ENCODE measurements at regions not wholly inside any gene's neighbourhood (a gene's known extent, or its start where the extent isn't known, plus 50 kb on each side); places are given as distances from the start of the nearest gene placed in this dataset.
A peak's percentile ranks its signal among the peaks of the same experiment; 100 is the strongest.

DNA sequence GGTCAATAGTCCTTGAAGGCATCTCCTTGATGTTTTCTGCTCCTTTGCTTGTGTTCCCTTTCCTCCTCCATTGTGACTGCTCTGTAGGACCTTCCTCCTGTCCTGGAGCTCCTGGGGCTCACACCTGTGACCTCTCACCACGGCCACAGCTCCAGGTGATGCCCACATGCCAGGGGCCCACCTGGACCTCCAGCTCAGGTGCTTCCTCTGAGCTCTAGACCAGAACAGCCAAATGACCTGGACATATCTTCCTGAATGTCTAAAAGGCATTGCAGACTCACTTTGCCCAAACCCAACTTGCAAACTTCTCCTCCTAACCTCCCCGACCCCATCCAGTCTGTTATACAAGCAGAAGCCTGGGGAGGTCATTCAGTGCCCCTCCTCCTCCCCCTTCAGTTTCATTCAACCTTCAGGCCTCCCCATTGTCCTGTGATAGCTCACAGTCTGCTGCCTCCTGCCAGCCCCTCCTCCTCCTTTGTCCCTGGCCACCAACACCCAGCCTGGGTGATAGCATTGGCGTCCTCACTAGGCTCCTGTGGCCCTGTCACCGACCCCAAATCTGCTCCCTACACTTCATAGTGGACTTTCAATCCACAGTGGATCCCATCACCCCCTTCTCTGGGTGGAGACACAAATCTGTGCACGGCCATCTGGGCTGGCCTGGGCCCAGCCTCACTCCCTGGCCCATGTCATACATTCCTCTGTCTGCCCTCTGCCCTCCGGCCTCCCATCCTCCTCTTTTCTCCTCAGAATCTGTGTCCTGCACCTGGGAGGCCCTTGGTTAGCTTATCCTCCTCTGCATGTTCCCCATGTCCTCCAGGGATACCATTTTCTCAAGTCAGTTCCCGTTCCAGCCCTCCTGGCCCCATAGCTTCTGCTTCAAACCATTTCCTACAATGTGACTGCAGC is 310.4 kb upstream of the HDAC4 start:
- DNase-seq = no peak

GRCh38 chr2:239706367-239706766 is 305.5 kb upstream of the HDAC4 start:
- no peak for DNase-seq

- no peak for DNase-seq
These were observed 303.9 kb upstream of the HDAC4 start for GRCh38 chr2:239704737-239705136.

DNA sequence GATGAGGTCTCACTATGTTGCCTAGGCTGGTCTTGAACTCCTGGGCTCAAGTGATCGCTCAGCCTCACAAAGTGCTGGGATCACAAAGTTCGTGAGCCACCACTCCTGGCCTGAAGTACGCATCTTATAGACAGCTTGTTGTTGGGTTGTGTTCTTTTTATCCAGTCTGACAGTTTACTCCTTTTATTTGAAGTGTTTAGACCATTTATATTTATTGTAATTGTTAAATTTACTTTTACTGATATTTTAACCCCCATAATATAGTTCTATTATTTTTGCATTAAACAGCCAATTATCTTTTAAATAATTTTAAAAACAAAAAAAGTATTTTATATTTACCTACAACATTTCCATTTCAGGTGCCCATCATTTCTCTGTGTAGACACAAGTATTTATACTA is 303.0 kb upstream of the HDAC4 start:
- DNase-seq = no peak

DNA sequence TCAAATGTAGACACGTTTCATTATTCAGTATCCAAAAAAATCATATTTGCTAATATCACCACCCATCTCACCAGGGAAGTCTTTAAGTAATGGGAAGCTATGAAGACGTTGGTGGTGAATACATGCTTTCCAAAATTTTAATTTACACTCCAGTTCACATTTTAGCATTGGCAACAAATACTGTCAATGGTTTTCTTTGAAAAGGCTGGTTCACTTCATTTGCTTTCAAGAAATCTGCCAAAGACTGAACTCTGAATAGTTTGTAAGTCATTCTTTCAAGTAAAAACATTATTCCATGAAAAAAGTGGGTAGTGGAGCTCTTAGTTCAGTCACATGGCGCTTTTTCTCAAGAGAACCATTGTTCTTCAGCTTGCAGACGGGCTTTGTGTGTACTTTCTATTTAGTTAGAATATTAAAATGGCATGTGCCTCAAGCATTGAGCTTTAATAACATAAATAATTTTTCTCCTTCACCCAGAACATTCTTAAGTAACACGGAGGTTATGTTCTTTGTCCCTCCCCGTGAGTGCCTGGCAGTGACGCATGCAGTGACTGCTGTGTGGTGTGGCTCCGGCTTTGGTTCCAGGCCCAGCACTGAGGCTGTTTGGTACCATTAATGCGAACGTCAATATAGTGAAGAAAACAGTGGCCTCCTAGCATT is 300.0 kb upstream of the HDAC4 start:
- no peak for DNase-seq

GRCh38 chr2:239697399-239698164 is 296.8 kb upstream of the HDAC4 start:
- no peak for DNase-seq

GRCh38 chr2:239696559-239697207 is 295.9 kb upstream of the HDAC4 start:
- DNase-seq = no peak

- DNase-seq = no peak
These were observed 295.0 kb upstream of the HDAC4 start for GRCh38 chr2:239695728-239696240.

- DNase-seq = no peak
These were observed 294.4 kb upstream of the HDAC4 start for GRCh38 chr2:239695106-239695727.

- no peak for DNase-seq
These were observed 293.7 kb upstream of the HDAC4 start for GRCh38 chr2:239694487-239694886.

DNA sequence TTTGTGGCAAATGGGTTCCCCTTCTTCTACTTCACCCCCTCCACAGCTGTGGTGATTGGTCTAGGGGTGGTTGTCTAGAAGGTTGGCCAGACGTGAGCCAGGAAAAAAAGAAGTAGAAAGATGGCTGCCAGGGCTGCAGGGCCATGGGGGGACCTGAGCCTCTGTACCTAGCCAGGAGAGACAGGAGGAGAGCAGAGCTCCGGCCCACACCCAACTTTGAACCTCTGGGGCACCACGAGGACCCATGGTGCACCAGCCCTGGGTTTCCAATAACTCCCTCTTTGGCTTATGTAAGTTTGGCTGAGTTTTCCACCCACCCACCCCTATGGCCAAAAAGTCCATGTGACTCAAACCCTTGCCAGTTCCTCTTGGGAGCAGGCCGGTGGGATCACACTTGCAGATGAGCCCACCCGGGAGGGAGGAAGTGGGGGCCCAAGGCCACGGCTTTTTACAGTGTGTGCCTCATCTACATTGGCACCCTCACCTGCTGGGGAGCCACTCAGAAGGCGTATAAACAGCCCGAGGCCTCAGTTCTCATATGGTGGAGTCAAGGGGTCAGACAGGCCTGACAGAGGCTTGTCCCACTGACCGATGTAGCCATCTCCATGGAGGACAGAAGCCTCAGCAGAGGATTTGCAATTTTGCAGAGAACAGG is 293.1 kb upstream of the HDAC4 start:
- no peak for DNase-seq

DNA sequence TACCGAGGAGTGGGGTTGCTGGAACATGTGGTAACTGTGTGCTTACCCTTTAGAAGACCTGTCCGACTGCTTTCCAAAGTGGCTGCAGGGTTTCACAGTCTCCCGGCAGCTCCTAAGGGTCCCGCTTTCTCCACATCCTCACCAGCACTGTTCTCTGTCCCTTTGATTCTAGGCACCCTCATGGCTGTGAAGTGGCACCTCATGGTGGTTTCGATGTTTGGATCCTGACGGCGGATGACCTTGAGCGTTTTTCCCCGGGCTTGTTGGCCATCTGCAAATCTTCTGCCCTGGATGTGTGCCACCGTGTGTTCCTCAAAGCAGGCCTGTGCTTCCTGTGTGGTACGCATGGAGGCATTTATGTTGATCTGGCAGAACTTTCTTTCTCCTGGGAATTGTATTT is 292.5 kb upstream of the HDAC4 start:
- DNase-seq = no peak

DNA sequence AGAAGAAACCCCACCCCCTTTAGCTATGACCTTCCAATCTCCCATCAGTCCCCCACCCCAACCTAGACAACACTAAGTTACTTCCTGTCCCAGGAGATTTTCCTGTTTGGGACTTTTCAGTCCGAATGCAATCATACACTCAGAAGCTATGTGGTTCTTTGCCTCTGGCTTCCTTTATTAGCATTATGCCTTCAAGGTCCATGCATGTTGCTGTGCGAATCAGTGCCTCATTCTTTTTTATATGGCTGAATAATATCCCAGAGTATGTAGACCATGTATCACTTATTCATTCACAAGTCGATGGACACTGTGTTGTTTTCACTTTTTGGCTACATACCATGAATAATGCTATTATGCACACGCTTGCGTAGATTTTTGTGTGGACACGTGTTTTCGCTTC is 292.1 kb upstream of the HDAC4 start:
- DNase-seq = no peak

DNA sequence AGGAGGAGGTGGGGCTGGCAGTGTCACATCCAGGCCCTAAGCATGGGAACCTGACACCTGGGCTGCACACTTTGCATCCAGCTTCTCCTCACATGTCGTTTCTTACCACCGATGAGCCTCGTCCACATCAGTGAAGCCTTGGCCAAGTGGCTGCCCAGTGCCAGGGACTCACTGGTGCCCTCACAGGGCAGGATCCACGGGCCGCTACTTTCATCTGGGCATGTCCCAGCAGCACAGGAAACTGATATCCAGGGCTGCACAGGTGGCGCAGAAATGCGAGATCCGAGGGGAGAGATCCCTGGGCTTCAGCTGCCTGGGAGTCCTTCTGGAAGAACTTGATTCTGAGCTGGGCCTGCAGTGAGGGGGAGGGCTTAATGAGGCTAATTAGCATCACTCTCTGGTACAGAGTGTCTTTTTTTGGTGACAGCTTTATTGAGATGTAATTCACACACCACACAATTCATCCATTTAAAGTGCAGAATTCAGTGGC is 291.6 kb upstream of the HDAC4 start:
- DNase-seq = peak; percentile 65

- DNase-seq = no peak
These were observed 290.9 kb upstream of the HDAC4 start for GRCh38 chr2:239691720-239692119.

DNA sequence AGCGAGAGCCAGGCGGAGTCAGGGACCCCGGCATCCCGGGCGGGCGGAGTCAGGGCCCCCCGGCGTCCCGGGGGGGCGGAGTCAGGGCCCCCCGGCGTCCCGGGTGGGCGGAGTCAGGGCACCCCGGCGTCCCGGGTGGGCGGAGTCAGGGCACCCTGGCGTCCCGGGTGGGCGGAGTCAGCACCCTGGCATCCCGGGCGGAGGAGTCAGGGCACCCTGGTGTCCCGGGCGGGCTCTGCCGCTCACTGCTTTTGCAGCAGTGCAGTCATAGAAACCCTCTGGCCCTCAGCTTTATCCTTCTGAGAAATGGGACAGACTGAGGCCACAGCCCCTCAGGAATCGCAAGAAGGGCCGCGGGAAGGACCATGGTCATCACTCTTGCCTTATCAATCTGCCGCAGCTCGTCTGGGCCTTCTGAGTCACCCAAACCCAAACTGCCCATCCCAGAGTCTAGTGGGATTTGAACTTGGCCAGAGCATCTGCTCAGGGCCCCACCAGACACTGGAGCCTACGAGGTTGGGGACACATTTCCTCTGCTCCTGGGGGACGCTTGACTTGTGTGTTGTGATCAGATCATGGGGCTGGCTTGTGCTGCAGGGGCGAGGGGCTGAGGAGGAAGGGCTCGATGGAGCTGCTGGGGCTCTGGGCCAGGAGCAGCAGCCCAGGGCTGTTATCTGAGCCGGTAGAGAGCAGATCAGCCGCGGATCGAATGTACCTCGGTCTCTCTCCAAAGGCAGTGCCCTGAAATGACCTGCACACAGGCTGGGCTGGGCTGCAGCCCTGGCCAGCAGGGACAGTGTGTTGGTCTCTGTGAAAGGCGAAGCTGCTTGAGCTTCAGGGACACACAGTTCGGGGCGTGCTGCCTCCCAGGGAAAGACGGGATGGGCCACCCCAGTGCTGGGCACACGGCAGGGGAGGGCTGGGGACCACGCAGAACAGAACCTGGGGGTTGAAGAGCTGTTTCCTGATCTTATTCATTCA is 290.1 kb upstream of the HDAC4 start:
- DNase-seq = peak; percentile 55

GRCh38 chr2:239689985-239690384 is 289.2 kb upstream of the HDAC4 start:
- no peak for DNase-seq

DNA sequence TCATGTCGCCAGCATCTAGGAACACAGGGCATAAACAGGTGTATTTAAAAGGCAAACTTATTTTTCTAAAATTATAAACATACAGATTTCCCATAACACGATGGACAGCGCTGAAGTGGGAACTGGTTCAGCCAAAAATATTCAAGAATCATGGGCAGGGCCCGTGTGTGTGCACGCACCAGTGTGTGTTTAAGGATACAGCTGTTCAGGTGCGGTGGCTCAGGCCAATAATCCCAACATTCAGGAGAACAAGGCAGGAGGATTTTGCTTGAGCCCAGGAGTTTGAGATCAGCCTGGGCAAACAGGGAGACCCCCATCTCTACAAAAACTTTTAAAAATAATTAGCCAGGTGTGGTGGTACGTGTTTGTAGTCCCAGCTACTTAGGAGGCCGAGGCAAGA is 288.6 kb upstream of the HDAC4 start:
- DNase-seq = no peak

- no peak for DNase-seq
These were observed 288.0 kb upstream of the HDAC4 start for GRCh38 chr2:239688840-239689239.

All from tongue (tissue), 1 donor.